ENCODE measurements at regions not wholly inside any gene's neighbourhood (a gene's known extent, or its start where the extent isn't known, plus 50 kb on each side); places are given as distances from the start of the nearest gene placed in this dataset.

DNA sequence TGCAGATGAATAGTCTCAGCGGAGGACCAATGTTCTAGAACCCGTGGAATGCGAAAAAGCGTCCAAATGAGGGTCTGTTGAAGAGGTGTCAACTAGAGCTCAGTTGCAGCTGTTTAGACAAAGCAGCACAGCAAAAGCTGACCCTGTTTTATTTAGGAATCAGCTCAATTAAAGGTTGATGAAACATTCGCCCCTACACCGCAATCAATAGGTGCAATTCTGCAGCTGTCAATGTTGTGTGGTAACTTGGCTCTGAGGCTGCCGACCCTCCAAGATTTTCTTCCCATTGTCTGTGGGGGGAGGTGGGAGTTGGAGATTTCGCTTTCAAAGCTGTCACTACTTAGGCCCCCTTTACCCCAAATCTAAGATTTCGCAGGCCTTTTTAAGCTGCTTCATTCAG, 330.0 kb downstream of the ETAA1 start:
- no peak for TF ChIP-seq POLR2A (IDR thresholded peaks at IDR 0.05)
- no peak for TF ChIP-seq CTCF (IDR thresholded peaks at IDR 0.05)
